ENCODE measurements at regions not wholly inside any gene's neighbourhood (a gene's known extent, or its start where the extent isn't known, plus 50 kb on each side); places are given as distances from the start of the nearest gene placed in this dataset.
"Not testable (repeated sequence)": the region's sequence is repeated elsewhere in the genome, so short reads cannot be mapped to it uniquely, and the experiment has no call there.

DNA sequence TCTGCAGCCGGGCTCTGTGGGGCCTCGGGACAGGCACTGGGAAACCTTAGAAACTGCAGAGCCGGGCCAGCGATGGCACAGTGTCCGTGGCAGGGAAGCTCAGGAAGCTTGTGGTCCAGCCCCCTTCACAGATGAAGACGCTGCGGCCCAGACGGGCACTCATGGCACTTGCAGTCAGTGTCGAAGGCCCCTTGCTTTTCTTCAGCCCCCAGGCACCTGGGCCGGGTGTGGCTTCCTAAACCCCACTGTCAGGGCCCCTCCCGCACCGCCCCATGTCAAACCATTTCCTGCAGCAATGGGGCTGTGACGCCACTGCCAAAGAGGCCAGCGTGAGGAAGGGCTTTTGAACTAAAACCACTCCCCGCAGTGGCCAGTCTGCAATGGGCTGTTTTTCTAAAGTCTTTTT, 164.0 kb downstream of the LAT start:
- peak in 1 of 56 donors; percentile 26 for DNase-seq

DNA sequence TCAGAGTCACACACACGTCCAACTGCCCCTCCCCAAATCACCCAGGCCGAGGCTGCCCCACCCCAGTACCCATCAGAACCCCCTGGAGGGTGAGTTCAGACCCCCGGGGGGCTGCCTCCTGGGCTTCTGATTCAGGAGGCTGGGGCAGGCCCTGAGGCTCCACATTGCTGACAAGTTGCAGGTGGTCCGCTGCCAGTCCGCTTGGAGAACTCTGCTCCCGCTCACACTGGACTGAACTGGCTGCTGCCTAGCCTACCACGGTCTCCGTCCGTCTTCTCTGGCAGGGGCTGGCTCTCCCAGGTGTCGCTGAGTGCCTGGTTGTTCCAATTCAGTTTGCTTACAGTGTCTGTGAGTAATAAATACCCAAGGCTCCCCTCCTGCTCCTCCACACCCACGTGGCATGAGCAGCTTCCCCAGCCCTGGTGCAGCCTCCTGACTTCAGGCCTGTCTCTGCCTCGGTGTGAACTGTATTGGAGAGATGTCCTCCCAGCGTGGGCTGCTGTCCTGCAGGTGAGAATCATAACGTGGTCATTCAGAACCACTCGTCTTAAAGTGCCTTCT, 163.4 kb downstream of the LAT start:
- DNase-seq = peak in 1 of 56 donors; percentile 46

DNA sequence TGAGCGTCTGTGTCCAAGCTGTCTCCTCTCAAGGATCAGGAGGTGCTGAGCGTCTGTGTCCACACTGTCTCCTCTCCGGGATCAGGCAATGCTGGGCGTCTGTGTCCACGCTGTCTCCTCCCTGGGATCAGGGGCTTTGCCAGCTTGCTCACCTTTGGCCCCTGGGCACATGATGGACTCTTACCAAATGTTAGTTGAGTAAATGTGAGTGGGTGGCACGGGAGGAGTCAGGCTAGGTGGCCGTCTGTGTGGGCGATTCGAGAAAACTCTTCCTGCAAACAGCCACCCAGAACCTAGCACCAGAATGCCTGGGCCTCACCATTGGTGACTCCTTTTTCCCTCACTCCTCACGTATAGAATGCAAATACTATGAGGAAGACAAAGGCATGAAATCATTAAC, 162.9 kb downstream of the LAT start:
- DNase-seq = not testable (repeated sequence)

DNA sequence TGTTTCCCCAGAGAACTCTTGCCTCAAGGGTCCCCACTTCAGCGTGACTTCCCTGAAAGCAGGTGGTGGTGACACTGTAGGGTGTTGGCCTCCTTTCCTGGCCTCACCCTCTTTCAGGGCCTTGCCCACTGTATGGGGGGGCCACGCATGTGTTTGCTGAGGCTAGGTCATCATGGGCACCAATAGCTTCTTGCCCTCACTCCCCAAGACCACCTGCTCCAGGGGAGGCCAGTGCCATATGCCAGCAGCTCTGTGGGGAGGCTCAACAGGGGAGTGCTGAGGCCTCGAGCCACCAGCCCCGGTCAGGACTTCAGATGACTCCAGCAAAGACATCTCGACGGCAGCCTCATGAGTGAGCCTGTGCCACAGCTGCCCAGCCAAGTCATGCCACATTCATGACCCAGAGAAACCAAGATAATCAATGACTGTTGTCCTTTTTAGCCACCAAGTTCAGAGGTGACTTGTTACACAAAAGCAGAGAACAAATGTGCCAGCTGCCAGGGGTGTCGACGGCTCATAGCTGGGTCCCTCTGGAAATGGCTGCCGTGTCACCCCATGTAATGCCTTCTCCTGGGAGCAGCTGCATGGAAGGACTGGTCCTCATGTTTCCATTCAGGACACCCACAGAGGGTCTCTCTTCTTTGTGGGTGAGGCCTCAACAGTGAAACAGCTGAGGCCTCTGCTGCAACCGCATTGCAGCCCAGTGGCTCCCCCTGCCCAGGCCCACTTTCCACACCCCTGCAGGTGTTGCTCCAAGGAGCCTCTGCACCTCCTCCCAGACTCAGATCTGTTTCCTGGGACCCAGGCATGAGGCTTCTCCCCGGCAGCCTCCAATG, 162.2 kb downstream of the LAT start:
- DNase-seq = not testable (repeated sequence)

DNA sequence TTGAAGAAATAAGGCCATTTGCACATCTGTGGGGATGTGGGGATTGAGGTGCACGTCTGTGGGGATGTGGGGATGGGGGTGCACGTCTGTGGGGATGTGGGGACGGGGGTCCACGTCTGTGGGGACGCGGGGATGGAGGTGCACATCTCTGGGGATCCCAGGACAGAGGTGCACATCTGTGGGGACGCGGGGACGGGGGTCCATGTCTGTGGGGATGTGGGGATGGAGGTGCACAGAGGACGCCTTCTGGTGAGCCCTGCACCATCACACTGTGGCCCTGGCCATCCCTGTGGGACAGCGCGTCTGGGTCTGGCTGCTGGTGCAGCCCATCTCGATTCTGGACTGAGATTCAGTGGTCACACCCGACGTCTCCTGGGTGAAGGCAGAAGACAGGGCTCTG, 161.4 kb downstream of the LAT start:
- DNase-seq = no peak

DNA sequence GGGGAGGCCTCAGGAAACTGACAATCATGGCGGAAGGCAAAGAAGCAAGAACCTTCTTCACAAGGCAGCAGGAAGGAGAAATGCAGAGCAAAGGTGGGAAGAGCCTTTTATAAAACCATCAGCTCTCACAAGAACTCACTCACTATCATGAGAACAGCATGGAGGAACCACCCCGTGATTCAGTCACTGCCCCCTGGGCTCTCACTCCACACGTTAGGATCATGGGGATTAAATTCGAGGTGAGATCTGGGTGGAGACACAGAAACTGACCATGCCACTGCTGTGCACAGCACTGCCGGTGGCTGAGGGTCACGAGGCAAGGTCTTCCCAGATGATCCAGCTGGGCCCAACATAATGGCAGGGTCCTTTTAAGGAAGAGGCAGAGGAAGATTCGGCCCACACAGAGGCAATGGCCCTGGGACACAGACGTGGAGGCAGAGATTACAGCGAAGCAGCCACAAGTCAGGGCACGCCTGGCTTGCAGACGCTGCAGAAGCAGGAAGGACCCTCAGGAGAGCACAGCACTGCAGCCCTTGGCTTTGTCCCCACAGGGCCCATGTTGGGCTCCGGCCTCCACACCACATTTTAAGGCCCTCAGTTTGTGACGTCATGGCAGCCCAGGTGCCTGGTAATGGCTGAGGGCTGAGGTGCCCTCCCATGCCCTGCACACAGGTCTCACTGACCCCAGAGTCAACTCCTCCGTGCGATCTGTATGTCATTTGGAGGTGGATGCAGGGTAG, 160.8 kb downstream of the LAT start:
- not testable (repeated sequence) for DNase-seq

DNA sequence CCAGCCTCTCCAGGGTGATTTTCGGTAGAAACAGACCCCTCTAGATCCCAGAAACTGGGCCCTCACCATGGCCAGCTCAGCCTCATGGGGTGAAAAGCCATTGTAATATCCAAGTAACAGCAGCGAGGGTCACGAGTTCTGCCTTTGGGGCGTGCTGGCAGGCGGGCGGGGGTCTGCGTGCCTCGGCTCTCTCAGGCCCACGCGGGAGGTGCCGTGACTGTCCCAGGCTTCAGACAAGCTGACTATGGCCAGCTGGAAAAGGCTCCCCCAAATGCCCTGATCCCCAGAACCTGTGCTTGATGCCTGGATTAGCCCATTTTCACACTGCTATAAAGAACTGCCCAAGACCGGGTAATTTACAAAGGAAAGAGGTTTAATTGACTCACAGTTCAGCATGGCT, 160.2 kb downstream of the LAT start:
- DNase-seq = not testable (repeated sequence)

DNA sequence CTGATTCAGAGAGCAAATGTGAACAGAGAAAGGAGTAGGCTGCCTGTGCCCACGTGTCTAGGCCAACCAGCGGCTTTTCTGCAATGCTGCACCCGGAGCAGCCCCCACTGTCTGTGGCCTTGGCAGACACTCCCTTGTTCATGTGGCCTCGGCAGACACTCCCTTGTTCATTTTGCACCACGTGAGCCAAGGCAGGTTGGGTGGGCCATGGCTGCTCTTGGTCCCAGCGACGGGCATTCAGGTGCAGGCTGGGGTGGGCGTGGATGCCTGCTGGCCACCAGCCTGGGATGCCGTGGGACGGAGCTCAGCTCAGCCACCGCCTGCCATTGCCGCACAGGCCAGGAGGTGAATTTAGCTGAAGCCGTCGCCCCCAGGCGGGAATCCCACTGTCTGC, 159.8 kb downstream of the LAT start:
- peak in 22 of 56 donors; percentile 20 to 74 (median 54) for DNase-seq

DNA sequence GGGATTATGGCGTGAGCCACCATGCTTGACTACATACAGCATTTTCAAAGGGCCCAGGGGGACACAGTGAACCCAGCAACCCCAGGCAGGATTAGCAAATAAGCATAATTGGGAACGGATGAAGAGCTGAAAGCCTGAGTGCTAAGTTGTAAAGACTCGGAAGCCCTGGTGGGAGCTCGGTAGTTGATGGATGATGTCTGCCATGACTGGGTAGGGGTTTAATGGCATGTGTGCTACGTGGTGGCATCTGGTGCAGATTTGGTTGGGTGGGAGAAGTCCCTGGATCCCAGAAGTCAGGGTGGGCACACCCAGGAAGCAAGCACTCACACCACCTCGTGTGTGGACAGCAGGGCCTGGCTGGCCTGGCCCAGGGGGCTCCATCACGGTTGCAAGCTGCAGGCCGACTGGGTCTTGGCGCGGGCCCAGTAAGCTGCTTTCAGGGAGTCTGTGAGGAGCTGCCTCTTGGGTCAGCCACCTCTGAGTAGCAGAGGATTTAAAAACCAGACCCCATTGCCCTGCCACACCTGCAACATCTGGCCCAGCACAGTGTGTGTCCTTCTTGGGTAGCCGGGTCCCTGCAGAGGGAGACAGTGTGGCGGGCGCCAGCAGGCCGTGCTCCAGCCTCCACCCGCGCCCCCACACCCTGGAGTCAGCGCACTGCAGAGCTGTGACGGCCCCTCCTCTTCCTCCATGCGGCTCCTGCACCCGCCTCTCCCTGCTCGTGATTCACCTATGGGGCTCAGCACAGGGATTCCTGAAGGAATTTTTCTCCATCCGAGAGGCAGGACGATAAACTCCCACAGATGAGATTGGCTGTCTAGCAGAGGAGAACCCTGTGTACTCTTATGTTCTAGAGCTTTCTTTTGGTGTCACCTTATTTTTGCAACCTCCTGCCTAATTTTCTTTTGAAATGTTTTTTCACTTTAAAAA, 159.2 kb downstream of the LAT start:
- peak in 36 of 56 donors; percentile 11 to 82 (median 46) for DNase-seq

DNA sequence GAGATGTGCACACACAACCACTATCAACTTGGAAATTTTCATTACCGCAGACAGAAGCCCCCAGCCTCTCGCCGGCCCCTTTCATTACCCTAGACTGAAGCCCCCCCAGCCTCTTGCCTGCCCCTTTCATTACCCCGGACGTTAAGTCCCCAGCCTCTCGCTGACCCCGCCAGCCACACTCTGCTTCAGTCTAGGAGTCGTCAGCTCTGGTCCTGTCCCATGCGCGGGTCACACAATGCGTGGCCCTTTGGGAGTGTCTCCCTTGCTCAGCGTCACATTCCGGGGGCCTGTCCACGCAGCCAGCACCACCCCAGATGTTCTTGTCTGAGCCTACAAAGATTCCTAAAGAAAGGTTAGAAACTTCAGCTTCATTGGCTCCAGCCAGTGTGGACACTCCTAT, 157.7 kb downstream of the LAT start:
- DNase-seq = not testable (repeated sequence)

DNA sequence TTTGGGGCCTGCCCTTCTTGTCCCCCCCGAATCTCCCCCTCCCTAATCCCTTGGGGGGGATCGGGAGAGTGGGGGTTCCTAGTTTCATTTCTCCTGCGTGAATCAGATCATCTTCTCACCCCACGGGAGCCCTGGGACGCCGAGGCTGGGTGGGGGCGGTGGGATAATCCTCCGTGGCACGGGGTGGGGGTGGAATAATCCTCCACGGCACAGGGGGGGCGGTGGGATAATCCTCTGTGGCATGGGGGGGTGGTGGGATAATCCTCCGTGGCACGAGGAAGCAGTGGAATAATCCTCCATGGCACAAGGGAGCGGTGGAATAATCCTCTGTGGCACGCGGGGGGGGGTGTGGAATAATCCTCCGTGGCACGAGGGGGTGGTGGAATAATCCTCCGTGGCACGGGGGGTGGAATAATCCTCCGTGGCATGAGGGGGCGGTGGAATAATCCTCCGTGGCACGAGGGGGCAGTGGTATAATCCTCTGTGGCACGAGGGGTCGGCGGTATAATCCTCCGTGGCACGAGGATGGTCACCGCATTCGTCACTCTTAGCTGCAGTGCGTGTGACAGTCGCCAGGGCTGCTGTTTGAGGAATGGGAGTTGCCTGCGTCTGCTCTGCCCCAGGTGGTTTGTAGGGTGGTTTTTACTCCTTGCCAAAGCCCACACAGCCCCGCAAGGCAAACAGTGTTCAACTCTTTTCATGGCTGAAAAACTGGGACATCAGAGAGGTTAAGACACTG, 156.9 kb downstream of the LAT start:
- no peak for DNase-seq

DNA sequence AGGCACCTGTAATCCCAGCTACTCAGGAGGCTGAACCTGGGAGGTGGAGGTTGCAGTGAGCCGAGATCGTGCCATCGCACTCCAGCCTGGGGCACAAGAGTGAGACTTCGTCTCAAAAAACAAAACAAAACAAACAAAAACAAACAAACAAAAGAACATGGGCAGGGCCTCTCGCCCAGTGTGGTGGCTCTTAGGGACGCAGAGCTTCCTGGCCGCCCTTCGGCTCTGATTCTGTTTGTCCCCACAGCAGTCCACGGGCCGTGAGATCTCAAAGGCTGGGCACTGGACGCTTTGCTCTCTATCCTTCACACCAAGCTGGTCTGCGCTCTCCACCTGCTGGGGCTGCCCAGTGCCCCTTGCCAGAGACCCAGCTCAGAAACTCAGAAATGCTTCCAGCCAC, 156.3 kb downstream of the LAT start:
- DNase-seq = not testable (repeated sequence)

DNA sequence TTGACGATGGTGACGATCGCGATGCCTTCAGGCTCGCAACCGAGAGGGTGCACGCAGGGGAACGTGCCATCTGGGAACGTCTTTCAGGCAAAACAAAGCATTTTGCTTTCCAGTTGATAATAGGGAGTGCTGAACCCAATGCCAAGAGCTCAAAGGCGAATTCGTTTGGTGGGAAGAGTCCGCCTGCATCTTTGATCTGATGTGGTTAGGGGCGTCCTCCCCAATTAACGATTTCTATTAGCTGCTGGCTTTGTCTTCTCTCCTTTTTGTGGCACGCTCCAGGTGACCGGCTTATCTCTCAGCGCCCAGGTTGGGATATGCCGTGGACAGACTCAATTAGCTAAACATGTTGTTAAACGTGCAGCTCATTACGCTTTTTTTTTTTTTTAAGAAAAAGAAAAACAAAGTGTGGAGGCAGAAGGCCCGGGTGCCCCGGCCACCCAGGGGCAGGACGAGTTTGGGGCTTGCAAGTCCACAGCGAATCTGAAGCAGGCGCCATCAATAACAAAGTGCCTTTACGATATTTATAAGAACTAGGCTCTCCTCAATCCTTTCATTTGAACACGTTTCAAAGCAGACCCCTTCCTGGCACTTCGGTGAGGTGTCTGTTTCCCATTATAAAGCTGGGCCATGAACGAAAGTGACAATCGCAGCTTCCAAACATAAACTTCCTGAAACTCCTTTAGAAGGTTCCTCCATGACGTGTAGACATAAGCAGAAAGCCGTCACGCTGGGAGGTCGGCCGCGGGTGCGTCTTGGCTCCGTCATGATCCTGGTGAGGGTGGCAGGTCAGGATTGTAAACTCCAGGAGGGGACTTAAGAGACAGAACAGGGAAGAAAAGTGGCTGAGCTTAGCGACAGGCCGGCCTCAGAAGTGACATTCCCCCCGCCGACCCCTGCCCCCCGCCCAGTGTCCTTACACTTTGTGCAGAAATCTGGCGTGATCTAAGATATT, 155.3 kb downstream of the LAT start:
- DNase-seq = not testable (repeated sequence)

DNA sequence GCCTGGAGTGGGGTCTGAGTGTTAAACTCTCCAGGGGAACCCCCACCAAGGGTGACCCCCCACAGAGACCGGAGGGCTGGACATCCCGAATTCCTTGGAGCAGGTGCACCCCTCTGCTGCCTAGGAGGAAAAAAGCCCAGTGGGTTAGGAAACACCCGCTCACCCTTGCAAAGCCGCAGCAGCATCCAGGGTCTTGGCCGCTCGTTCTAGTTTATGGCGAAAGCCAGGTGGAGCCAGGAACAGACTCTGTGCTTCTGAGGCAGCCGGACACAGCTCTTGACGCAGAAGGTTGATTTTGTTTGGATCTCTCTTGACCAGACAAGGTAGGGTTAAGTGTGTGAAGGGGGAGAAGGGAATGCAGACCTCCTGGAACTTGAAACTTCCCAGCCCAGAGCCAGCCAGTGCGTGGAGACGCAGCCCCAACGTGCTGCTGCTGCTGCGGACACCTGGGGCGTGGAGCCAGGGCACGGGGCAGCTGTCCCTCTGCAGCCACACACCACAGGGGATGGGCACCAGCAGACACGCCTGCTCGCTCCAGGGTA, 154.5 kb downstream of the LAT start:
- no peak for DNase-seq

DNA sequence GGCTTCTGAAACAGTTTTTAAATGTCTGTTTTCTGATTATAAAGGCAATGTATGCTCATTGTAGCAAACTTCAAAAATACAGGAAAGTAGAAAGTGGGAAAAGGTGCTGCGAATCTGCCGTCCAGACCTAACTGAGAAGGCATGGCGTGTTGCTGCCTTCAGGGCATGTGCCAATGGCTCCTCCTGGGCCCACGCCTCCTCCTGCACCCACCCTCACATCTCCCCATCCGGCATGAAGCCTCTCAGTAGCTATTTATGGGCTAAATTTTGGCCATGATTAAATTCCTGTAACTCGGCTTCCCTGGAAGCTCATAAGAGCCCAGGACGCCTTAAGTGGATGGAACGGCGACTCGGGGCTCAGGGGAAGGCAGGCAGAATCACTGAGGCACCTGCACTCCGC, 153.8 kb downstream of the LAT start:
- DNase-seq = not testable (repeated sequence)

DNA sequence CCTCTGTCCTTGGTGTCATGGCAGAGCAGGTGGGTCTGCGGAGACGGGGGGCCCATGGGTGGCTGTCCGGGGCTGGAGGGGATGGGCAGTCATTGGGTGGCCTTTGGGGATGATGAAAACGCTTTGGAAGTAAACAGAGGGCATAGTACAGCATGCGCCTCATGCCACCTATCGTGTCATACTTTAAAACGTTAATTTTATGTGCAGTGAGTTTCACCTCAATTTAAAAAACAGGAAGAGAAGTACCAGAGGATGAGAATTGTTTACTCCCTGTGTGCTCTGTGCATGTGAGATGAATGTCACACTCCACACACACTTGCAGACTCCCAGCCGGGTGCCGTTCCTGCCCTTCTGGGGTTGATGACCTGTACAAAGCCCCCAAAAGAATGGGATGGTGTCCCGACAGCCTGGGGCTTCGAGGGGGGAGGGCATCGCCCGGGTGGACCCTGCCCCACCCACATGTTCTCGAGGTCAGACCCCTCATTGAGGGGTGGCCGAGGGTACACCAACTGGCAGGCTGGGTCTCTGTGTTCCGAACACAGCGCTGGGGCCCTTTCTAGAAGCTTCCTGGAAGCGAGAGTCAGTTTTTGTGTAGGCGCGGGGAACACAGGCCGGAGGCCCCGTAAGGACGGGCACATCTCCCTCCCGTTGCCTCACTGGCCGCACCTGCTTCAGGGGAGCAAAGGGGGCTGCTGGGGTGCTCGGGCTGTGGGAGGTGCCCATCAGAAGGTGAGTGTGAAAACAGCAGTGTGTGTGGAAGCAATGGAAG, 153.2 kb downstream of the LAT start:
- DNase-seq = not testable (repeated sequence)

DNA sequence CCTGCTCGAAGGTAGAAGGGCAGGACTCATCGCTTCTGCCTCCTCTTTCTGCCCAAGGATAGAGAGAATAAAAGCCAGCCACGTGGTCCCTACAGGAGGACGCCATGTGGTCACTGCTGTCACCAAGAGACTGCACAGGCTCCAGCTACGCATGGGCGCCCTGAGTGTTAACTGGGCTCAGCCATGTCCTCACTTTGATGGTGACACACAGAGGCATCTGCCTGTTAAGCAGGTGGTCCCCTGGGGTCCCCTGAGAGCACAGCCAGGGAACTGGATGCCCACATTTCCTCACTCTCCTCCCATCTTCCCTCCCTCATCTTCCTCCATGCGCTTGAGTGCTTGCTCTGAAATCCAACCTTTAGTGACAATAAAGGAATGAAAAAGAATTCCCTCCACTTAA, 152.6 kb downstream of the LAT start:
- not testable (repeated sequence) for DNase-seq

DNA sequence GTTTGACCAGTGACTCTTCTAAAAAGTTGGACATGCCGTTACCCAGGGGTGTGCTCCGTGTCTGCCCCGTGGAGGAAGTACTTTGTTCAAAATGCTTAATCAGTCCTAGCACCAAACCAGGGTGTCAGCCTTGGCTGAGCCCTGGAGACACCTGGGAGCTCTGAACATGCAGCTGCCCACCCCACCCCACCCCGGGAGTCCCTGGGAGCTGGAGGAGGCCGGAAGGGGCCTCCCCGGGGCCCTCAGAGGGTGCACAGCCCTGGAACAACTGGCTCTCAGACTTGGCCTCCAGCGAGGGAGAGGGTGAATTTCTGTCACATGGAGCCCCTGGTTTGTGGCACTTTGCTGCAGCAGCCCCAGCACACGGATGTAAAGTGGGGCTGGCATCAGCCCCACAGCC, 152.1 kb downstream of the LAT start:
- DNase-seq = not testable (repeated sequence)
